ENCODE measurements at regions not wholly inside any gene's neighbourhood (a gene's known extent, or its start where the extent isn't known, plus 50 kb on each side); places are given as distances from the start of the nearest gene placed in this dataset.
"Not testable (repeated sequence)": the region's sequence is repeated elsewhere in the genome, so short reads cannot be mapped to it uniquely, and the experiment has no call there.

GRCh38 chr1:230476622-230477003, 50.5 kb upstream of the PGBD5 start:
- no peaks in the 10 kb centered on the region for H3K27me3 ChIP-seq (ENCODE audit: control insufficient read depth, insufficient read depth, low read length)
- 50% methylated on average over 1 of the region's 14 CpGs; no CpG with 5 or more reads in 1 of the 2 experiments for WGBS, 2 experiments (ENCODE audit: extremely low coverage in 2 of 2, insufficient read length in 1 of 2)
- H3K4me1 ChIP-seq (ENCODE audit: control insufficient read depth, insufficient read depth, low read length) = no peaks in the 10 kb centered on the region
- H3K36me3 ChIP-seq (ENCODE audit: control insufficient read depth, insufficient read depth, low read length) = no peaks in the 10 kb centered on the region
- H3K56ac ChIP-seq (ENCODE audit: extremely low read depth, insufficient read depth, low read length) = no peak overlapping the region
- H3K4me3 ChIP-seq (ENCODE audit: insufficient read depth, low read depth, low read length) = no peak overlapping the region
- H2AK9ac ChIP-seq (replicated peaks; ENCODE audit: low read depth, low read length, poor library complexity) = no peak overlapping the region
- no peaks in the 10 kb centered on the region for H4K20me1 ChIP-seq (ENCODE audit: insufficient read depth, low read length)
- H2BK5ac ChIP-seq (ENCODE audit: low read depth, low read length, poor library complexity, severe bottlenecking) = no peak overlapping the region
- intact Hi-C loops (cut with micrococcal nuclease) = no loop called here
- no peak overlapping the region for H4K5ac ChIP-seq (ENCODE audit: low read depth, low read length)
- no peak overlapping the region for H3K9ac ChIP-seq (ENCODE audit: low read depth, low read length)
- H3K4ac ChIP-seq (ENCODE audit: low read depth, low read length) = no peak overlapping the region
- DNase-seq (no peak), ATAC-seq (ENCODE audit: low read depth) (no peak)
- no peak overlapping the region for H4K8ac ChIP-seq (ENCODE audit: low read depth in 2 of 2, low read length in 2 of 2)
- no peak overlapping the region for H2BK120ac ChIP-seq (ENCODE audit: low read depth, low read length)
- no peaks in the 10 kb centered on the region for H3K9me3 ChIP-seq (ENCODE audit: control insufficient read depth, insufficient read depth, low read length)
- TF ChIP-seq POLR2A (IDR thresholded peaks at IDR 0.05; ENCODE audit: low read depth, low read length) (no peak), RFX5 (IDR thresholded peaks at IDR 0.05; ENCODE audit: low read depth, low read length) (no peak), ELK1 (IDR thresholded peaks at IDR 0.05; ENCODE audit: borderline replicate concordance, low read depth, low read length) (no peak), NFE2L2 (IDR thresholded peaks at IDR 0.05; ENCODE audit: low read depth, low read length) (no peak)
- H2AK5ac ChIP-seq (ENCODE audit: low read depth, low read length) = no peak overlapping the region
- CTCF ChIA-PET = no interaction called here
- H3K18ac ChIP-seq (ENCODE audit: low read depth, low read length) = no peak overlapping the region
- dilution Hi-C loops (cut with HindIII; ENCODE audit: low sequenced_read_pairs, unreplicated experiment) = no loop called here
- no peak overlapping the region for H3K4me2 ChIP-seq (ENCODE audit: low read depth, low read length)
- no peak overlapping the region for H3K27ac ChIP-seq (ENCODE audit: insufficient read depth, low read length)
- no peaks in the 10 kb centered on the region for H3K79me1 ChIP-seq (ENCODE audit: low read depth in 1 of 2, low read length in 2 of 2)
- H3K14ac ChIP-seq (replicated peaks; ENCODE audit: low read depth, low read length) = no peak overlapping the region
- BruUV-seq (replicated peaks) = no TSS peak
- in situ Hi-C loops (cut with MboI; ENCODE audit: low sequenced_read_pairs) = no loop called here
- POLR2A ChIA-PET (ENCODE audit: unreplicated experiment) = no interaction called here
- no peak overlapping the region for H2BK20ac ChIP-seq (ENCODE audit: low read depth, low read length)
- no peak overlapping the region for H2BK15ac ChIP-seq (ENCODE audit: low read depth, low read length)
- H3K9me1 ChIP-seq (ENCODE audit: insufficient read depth, low read length) = no peaks in the 10 kb centered on the region
- no peak overlapping the region for H4K91ac ChIP-seq (ENCODE audit: insufficient read depth, low read depth, low read length)
- no peak overlapping the region for H3K23ac ChIP-seq (ENCODE audit: low read depth, low read length)
- no peak overlapping the region for H2AFZ ChIP-seq (replicated peaks; ENCODE audit: low read length, poor library complexity)

GRCh38 chr1:230475856-230476621, 49.9 kb upstream of the PGBD5 start:
- H2AK5ac ChIP-seq (ENCODE audit: low read depth, low read length); H3K27ac ChIP-seq (ENCODE audit: insufficient read depth, low read length); intact Hi-C loops (cut with micrococcal nuclease); dilution Hi-C loops (cut with HindIII; ENCODE audit: low sequenced_read_pairs, unreplicated experiment); H2BK5ac ChIP-seq (ENCODE audit: low read depth, low read length, poor library complexity, severe bottlenecking); H2AK9ac ChIP-seq (replicated peaks; ENCODE audit: low read depth, low read length, poor library complexity); H4K91ac ChIP-seq (ENCODE audit: insufficient read depth, low read depth, low read length); H3K36me3 ChIP-seq (ENCODE audit: control insufficient read depth, insufficient read depth, low read length); DNase-seq; H2BK120ac ChIP-seq (ENCODE audit: low read depth, low read length); H4K20me1 ChIP-seq (ENCODE audit: insufficient read depth, low read length); H3K4me2 ChIP-seq (ENCODE audit: low read depth, low read length); H3K23ac ChIP-seq (ENCODE audit: low read depth, low read length); H4K8ac ChIP-seq (ENCODE audit: low read depth in 2 of 2, low read length in 2 of 2); CTCF ChIA-PET; H4K5ac ChIP-seq (ENCODE audit: low read depth, low read length); H2BK15ac ChIP-seq (ENCODE audit: low read depth, low read length); H3K79me1 ChIP-seq (ENCODE audit: low read depth in 1 of 2, low read length in 2 of 2); H3K27me3 ChIP-seq (ENCODE audit: control insufficient read depth, insufficient read depth, low read length); POLR2A ChIA-PET (ENCODE audit: unreplicated experiment); ATAC-seq (ENCODE audit: low read depth); H2AFZ ChIP-seq (replicated peaks; ENCODE audit: low read length, poor library complexity); H3K9me3 ChIP-seq (ENCODE audit: control insufficient read depth, insufficient read depth, low read length); H3K4ac ChIP-seq (ENCODE audit: low read depth, low read length); H2BK20ac ChIP-seq (ENCODE audit: low read depth, low read length); BruUV-seq (replicated peaks); H3K14ac ChIP-seq (replicated peaks; ENCODE audit: low read depth, low read length); H3K9ac ChIP-seq (ENCODE audit: low read depth, low read length); H3K4me1 ChIP-seq (ENCODE audit: control insufficient read depth, insufficient read depth, low read length); H3K56ac ChIP-seq (ENCODE audit: extremely low read depth, insufficient read depth, low read length); in situ Hi-C loops (cut with MboI; ENCODE audit: low sequenced_read_pairs); H3K18ac ChIP-seq (ENCODE audit: low read depth, low read length); H3K4me3 ChIP-seq (ENCODE audit: insufficient read depth, low read depth, low read length); H3K9me1 ChIP-seq (ENCODE audit: insufficient read depth, low read length): not testable (repeated sequence)
- WGBS, 2 experiments (ENCODE audit: extremely low coverage in 2 of 2, insufficient read length in 1 of 2) = 21% methylated on average over 2 of the region's 12 CpGs; no CpG with 5 or more reads in 1 of the 2 experiments
